G401.6 (cell line): ENCODE measurements at regions not wholly inside any gene's neighbourhood (a gene's known extent, or its start where the extent isn't known, plus 50 kb on each side); places are given as distances from the start of the nearest gene placed in this dataset.
"Not testable (repeated sequence)": the region's sequence is repeated elsewhere in the genome, so short reads cannot be mapped to it uniquely, and the experiment has no call there.

Experiments used
- FAIRE-seq: peaks from 2 replicates; lab custom pipeline; 2012; peaks lifted over from hg19 to GRCh38; lab: Jason Lieb, UNC

DNA sequence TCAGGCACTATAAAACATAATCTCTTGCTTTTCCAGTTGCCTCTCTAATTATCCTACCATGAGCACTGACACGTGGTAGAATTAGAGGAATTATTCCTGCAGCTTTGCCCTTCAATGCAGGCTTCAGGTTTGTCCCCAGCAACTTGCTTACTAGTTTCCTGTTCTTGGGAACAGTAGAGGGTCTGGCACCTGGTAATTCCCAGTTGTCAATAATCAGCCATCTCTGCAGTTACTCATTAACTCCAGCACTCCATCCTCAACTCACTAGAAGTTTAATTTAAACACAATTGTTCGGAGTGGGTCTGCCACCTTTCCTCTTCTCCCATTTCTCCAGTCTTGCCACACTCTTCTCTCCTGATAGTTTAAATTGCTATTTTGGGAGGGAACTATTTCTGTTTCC, 324.3 kb upstream of the KIAA1217 start:
- FAIRE-seq = no peak

DNA sequence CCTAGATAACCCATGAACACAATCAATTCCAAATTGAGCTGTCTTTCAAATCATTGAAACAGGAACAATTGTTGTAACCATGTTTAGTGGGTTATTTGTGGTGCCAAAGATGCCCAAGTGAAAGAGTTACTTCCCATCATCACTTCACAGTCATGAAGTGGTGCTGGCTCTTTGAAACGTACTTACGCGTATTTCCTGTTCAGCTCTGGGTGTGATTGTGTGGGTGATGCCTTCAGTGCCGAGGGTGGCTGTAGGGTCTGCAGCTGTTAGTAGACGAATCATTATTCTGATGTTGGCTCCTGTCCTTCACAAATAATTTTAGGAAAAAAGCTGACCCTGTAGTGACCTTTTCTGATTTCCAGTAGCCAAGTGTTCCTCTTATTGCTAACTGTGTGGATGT, 323.1 kb upstream of the KIAA1217 start:
- FAIRE-seq = no peak

DNA sequence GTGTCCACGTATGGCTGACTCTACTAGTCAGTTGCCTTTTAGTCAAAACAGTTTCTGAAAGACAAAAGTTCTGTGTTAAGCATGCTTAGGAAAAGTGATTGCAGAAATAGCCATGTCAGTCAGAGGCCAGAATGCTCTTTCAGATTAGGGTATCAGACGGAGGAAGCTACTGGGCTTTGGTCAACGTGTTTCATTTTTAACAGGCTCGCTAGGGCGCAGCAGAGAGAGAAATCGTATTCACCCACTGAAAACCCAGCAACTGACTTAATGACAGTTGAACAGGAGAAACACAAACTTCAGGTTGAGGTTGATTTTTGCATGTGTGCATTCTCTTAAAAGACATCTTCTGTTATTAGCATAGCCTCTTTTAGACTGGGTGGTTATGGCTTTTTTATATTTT, 322.6 kb upstream of the KIAA1217 start:
- FAIRE-seq = no peak

DNA sequence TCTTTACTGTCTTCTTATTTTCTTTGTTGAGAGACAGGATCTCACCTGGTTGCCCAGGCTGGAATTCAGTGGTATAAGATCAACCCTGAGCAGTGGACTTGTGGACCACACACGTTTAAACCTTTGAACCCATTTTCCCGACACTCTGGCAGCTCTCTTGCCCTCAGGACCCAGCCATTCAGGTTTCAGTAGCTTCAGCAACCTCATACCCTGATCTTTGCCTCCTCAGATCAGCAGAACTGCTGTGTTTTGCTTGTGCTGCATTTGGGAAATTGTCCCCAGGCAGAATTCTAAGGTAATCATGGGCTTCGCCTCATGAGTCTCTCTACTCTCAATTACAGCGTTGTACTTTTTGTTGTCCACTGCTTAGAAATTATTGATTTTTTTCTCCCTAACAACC, 317.6 kb upstream of the KIAA1217 start:
- no peak for FAIRE-seq

DNA sequence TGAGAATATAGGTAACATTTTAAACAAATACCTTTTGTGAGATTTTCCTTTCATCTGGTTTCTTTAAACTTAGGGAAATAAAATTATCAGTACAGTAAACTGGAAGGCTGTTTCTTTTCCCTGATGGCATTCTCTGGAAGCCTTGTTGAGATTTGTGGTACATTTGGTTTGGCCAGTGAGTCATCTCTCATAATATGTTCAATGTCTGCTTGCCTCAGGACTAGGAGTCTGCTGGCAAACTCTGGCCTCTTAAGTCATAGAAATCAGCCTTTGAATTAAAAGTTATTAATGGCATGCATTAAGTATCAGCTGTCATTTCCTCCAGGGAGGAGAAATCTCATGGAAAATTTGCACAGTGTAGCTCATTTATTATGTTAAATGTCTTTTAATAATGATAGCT, 316.6 kb upstream of the KIAA1217 start:
- FAIRE-seq = no peak

DNA sequence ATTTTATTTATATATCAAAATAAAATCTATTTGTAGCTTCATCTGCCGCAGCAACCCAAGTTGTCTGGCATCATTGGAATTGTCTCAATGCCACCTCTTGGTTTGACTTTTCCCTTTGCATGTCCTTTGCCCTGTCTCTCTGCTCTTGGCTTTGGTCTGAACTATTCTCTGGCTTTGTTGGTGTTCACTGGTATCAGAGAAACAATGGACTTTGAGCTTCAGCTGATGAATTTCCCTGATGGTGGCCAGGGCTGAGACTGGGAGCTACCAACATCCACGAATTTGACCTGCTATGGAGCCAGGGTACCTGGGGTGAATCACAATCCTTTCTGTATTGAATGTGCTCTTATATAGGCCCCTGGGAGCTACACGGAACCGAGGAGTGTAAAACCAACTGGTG, 311.7 kb upstream of the KIAA1217 start:
- no peak for FAIRE-seq

DNA sequence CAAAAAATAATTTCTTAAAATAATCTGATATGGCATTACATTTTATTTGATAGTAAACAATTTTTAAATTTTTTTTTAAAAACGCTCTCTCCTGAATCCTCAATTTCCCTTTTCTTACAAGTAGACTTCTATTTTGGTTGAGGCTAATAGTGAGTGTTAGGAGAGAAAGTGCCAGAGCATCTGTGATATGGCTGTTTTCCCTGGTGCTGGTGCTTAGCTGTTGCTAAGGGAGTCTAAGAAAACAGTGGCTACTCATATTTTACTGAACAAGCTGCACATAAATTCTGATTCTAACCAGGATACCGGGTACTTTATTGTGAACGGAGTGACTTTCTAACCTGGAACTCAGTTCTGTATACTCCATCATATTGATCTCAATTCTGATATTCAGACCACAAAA, 311.1 kb upstream of the KIAA1217 start:
- FAIRE-seq = no peak

DNA sequence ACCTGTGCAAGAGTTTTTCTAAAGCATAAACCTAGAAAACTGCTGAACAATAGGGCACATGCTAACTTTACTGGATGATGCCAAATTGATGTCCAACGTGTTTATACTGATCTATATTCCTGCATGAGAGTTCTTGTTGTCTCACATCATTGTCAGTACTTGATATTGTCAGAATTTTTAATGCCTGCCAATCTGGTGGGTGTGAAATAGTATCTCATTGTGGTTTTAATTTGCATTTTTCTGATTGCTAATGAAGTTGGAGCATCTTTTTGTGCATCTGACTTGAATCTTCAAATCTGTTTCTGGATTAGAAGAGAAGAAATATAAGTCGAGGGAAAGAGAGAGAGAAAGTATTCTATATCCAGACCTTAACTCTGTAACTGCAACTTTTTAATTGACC, 309.8 kb upstream of the KIAA1217 start:
- no peak for FAIRE-seq

DNA sequence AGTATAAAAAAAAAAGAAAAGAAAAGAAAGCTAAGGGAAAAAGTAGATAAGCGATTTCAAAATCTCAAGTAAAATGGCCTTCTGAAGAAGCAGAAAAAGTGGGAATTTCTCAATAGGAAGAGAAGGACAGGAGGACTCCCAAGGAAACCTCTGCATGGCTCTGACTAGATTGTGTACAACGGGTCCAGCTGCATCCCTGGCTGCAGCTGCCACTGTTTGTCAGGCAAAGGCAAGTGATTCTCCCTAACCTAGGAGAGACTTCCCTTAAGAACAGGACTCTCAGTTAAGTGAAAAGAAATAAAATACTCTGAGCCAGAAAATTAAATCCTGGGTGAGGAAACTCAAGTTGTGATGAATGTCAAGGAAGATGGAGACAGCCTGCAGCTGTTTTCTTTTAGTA, 298.6 kb upstream of the KIAA1217 start:
- no peak for FAIRE-seq

DNA sequence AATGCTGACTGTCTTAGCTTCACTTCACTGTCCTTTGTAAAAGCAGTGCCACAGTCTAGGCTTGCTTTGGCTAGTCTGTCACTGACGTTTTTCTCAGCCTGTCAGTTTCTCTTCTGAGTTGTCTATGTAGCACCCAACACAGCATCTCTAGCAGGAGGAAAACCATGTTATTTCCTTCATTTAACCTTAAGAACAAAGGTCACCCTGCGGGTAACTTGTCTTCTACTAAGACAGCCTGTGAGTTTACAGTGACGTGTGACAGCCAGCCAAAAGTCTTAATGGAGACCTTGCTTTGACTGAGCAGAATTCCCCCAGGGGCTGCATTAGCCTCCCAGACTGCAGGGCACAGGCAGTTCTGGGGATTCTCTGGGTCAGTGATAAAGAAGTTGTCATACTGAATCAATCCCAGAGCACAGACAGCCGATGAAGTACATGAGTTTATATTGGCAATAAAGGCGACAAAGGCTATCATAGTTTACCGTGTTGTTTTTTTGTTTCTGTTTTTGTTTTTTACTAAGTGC, 296.0 kb upstream of the KIAA1217 start:
- FAIRE-seq = no peak

DNA sequence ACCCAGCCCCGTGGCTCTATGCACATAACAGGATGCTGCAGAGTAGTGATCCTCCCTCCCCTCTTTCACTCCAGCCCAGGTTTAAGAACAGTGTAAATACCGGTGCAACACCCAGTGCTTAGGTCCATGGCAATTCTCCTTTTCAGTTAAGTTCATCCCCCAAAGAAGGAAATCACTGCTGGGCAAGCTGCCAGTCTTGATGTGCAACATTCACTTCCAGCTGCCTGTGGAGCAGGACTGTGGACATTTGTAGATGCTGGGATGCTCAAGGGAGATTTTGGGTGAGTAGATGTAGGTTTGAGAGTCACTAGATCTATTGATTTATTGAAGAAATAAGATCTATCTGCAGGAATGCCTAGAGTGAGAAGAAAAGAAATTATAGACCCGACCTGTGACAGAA, 294.3 kb upstream of the KIAA1217 start:
- no peak for FAIRE-seq

DNA sequence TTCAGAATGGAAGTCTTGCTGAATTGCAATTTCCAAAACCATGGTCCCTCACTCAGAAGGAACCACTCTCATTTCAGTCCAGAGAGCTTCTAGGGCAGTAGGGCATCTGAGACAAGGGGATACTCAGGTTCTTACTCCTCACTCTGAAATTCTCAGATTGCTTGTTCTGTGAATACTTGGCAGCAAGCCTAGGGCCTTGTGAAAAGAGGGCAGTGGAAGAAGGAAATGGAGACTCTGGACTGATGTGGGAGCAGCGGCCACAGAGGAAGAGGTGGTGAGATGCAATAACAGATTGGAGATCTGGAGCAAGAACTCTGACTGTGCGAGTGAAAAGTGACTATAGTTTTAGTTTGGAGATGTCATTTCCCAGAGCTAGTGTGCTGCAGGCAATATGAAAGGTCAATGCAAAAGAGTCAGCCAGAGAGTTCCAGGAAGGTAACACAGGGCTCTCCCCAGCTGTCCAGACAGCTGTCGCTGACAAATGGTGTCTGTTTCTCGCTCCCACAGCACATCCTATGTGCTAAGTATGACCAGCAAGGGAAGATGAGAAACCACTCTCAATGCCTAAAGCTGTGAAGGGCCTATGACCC, 291.6 kb upstream of the KIAA1217 start:
- FAIRE-seq = no peak

DNA sequence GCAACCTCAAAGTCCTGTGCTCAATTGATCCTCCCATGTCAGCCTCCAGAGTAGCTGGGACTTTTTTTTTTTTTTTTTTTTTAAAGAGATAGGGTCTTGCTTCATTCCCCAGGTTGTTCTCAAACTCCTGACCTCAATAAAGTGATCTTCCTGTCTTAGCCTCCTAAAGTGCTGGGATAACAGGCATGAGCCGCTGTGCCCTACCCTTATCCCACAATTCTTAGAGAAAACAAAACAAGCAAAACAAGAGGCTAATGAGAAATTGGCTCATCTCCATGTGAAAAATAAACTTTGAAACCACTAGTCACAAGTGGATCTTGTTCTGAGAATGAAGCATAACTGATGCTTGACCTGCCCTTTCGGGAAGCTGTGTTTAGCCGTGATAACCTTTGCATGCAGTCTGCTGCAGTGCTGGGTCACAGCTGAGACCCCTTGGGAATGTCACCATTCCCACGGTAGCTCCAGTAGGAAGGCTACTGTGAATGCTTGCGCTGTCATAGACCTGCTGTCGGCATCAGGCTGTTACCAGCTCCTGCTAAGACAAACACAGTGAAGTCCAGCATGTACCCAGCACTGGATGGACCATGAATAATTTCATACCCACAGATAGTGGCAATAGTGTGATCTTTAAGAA, 290.7 kb upstream of the KIAA1217 start:
- no peak for FAIRE-seq

DNA sequence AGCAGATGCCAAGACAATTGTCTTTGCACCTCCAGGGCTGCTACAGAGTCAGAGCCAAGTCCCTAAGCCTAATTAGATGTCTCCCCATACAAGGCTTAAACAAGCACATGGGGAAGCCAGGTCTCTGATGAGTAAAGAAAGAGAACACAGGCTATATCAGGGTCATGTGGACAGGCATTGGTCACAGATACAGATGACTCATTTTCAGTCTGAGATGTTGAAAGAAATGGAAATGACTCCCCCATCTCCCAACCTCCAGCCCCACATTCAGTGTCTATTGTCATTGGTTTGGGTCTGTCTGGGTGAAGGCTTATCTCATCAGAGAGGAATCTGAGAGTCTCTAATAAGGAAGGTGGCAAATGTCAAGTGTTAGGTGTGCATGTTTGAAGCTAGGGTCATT, 290.1 kb upstream of the KIAA1217 start:
- FAIRE-seq = no peak

DNA sequence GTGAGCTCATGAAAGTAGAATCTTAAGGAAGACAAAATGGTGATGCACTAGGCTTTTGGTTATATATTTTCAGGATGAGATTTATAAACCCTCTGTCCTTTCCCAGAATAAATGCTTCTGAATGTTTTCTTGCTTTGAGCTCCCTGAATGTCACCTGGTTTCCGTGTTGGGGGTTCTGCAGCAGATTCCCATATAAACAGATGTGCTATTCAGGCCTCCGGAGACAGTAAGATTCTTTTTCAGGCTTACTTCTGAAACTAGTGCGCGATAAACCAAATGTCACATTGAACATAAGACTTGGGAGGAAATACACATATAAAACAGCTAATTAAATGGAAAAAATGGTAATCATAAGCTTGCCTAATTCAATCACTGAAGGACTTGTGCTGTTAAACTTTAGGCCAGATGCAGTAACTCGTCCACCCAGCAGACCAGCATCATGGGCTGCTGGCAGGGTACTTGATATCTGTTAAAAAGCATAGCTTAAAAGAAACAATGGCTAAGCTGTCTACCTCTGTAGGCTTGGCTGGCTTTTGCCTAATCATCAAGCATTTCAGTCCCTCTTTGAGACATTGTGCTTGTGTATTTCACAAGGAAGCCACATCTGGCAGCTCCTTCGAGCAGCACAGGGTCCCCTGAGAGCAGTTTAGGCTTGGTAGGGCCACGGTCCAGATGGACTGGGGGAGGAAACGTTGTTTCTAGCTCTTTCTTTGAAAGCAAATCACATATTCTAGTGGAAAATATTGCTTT, 281.2 kb upstream of the KIAA1217 start:
- no peak for FAIRE-seq

DNA sequence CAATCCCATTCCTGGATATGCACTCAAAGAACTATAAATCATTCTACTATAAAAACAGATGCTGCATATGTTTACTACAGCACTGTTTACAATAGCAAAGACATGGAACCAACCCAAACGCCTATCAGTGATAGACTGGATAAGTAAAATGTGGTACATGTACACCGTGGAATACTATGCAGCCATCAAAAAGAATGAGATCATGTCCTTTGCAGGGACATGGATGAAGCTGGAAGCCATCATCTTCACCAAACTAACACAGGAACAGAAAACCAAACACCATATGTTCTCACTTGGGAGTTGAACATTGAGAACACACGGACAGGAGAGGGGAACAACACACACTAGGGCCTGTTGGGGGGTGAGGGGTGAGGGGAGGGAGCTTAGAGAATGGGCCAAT, 274.9 kb upstream of the KIAA1217 start:
- FAIRE-seq = not testable (repeated sequence)

DNA sequence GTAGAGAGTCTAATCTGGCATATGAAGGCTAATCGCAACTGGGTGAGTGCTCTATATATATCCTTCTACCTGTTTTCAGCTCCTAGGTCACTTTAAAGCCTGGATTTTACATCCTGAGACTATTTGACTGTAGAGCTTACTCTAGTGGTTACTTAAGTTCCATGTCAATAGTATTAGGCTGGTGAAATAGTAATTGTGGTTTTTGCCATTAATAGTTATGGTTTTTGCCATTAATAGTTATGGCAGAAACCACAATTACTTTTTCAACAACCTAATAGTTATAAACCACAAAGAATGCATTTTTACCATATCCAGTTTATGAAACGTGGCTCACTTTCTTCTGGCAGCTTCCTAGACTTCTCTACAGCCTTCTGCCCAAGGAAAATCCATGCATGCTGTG, 263.1 kb upstream of the KIAA1217 start:
- no peak for FAIRE-seq

DNA sequence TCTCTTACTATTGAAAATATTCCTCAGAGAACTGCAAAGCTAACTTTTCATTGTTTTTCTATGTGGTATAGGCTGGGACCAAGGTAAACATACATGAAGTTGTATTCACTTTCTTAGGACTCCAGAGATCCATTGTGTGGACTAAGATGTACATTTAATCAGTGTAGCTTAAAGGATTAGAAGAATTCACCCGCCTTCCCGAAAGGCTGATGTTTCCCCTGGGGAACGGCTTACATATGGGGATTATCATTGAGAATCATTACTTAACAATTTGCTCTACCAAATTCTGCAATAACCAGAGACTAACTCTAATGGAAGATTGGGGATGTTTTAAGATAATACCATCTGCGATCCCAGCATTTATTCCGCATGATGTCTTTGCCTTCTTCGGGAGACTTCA, 257.1 kb upstream of the KIAA1217 start:
- FAIRE-seq = no peak

DNA sequence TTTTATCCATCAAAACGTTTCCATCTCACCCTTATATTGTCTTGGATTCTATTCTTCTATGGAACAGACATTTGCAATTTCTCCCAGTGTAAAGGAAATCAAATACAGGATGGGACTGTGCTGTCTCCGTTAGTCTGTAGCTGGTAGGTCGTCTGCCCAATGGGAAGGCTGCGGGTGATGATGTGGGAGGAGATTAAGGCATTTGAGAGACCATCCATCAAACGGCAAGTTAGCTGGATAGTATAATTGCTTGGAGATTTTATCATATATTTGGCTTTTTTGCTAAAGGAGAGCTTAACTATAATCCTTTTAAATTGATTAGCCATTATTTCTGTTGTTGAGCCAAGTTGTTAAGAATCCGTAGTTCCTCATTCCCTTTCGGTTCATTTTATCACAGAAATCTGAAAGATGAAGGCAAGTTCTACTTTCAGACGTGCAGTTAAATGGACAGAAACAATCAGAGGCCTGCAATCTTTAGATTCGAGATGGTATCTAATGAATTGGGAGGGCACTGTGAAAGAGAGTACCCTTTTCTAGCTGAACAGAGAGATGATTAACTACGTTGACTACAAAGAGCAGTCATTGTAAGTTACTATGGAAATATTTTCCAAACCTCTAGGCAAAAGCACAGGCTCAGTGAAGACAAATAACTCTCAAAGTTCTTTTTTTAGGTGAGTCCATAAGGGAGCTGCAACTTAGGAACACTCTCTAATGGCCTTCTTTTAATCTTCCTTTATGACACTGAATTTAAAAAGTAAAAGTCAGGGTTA, 253.3 kb upstream of the KIAA1217 start:
- no peak for FAIRE-seq

DNA sequence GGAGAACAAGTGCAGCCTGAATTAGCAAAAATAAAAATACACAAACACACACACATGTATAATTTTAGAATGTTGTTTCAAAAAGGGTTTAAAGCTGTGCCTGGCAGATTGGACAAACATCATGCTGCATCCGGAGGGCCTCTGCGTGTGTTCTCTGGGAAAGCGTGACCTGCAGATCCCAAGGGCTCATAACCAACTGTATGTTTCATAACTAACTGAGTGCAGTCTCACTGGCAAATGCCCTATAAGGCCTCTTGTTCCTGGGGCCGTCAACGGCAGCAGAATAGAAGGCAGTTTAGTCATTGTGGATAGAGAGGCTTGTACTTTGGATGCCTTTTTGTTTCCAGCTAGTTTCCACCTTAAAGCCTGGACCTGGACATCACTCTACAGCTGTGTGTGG, 243.8 kb upstream of the KIAA1217 start:
- FAIRE-seq = no peak

DNA sequence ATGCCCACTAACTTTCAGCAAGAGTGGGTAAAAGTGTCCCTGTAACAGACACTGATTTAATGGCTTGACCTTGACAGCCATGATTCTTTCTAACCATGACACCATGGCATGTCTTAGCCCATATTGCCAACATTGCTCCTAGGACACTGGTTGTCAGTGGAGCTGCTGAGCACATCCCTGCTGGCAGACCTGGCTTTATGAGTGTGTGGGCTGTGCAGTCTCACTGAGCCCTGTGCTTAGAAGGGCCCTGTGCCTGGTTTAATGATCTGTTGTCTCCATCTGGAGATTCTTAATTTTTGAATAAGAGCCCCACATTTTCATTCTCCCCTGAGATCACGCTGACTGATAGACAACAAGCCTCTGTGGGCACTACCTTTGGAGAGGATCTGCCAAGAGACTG, 243.1 kb upstream of the KIAA1217 start:
- no peak for FAIRE-seq

DNA sequence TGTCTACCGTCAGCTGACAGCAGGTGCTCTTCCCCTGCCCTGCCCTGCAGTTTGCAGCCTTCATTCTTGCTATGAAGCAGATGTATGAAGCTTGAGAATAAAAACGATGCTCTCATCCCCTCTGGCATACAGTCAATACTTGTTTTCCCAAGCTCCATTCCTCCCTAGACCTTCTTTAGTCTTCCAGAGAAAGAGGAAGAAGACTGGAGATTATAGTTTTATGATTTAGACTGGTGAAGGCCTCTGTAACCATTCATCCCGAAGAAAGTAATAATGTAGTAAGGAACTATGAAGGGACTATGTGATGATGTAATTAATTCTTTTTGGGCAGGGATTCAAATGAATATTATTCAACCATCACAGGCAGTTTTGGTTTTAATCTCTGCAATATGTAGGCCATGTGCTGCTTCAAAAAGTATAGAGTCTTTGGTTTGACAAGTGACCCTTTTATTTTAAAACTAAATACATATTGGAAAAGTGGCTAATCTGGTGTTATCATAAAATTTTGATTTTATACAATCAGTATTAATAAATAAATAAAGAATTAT, 242.4 kb upstream of the KIAA1217 start:
- no peak for FAIRE-seq

DNA sequence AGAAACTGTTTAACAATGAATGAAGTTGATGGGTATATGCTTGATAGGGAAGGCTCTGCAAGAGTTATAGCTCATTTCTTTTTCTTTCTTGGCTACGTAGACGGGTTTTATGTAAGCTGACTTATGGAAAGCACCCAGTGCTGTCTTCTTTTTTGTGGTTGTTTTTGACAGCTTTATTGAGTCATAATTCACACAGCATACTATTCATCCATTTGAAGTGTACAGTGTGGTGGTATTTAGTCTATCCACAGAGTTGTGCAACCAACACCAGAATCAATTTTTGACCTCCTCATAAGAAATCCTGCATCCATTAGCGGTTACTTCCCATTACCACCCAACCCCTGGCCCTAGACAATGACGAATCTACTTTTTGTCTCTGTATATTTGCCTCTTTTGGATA, 240.6 kb upstream of the KIAA1217 start:
- no peak for FAIRE-seq
